ENCODE measurements at regions not wholly inside any gene's neighbourhood (a gene's known extent, or its start where the extent isn't known, plus 50 kb on each side); places are given as distances from the start of the nearest gene placed in this dataset.

- Histone ChIP-seq H3K27ac (ENCODE audit: control insufficient read depth, insufficient read depth, low read length) (no peak overlapping the region), H2AFZ (ENCODE audit: control insufficient read depth, low read length) (no peak overlapping the region), H4K20me1 (ENCODE audit: control insufficient read depth, extremely low read depth, insufficient read depth, low read length) (no peaks in the 10 kb centered on the region), H3K79me2 (ENCODE audit: control insufficient read depth, insufficient read depth, low read length) (no peaks in the 10 kb centered on the region), H3K9ac (ENCODE audit: control insufficient read depth, extremely low read depth, insufficient read depth, low read length) (no peak overlapping the region), H3K4me3 (ENCODE audit: control insufficient read depth in 2 of 3, extremely low read depth in 1 of 3, insufficient read depth in 2 of 3, low read depth in 1 of 3, low read length in 3 of 3) (no peak overlapping the region), H3K9me3 (ENCODE audit: control insufficient read depth, low read depth, low read length) (no peaks in the 10 kb centered on the region), H3K27me3 (ENCODE audit: control insufficient read depth, extremely low read depth, insufficient read depth, low read length) (peaks cover 20% of the 10 kb centered on the region), H3K4me1 (ENCODE audit: control insufficient read depth, extremely low read depth, insufficient read depth, low read length) (peaks cover 23% of the 10 kb centered on the region), H3K9me1 (ENCODE audit: control insufficient read depth, extremely low read depth, insufficient read depth, low read length) (no peaks in the 10 kb centered on the region), H3K36me3 (ENCODE audit: control insufficient read depth in 2 of 2, extremely low read depth in 1 of 2, insufficient read depth in 2 of 2, low read length in 2 of 2) (no peaks in the 10 kb centered on the region), H3K4me2 (ENCODE audit: control insufficient read depth, extremely low read depth, insufficient read depth, low read depth, low read length) (no peak overlapping the region)
- TF ChIP-seq EZH2 (IDR thresholded peaks at IDR 0.05; ENCODE audit: low read length) (no peak), CTCF (optimal IDR thresholded peaks at IDR 0.05 in 1 of 3, IDR thresholded peaks at IDR 0.05 in 1 of 3, conservative IDR thresholded peaks at IDR 0.05 in 1 of 3; ENCODE audit: extremely low read depth in 1 of 3, insufficient read depth in 2 of 3, low read length in 3 of 3) (no peak)
- no peak for DNase-seq (ENCODE audit: low read depth, low spot score)
- dilution Hi-C loops (cut with MboI; ENCODE audit: extremely low pct_ligation_motif_present, low sequenced_read_pairs): no loop called here
- no peak for FAIRE-seq
Observed at GRCh38 chr3:10756546-10756945, 59.5 kb upstream of the SLC6A11 start.

GRCh38 chr3:10757021-10757820 lies 58.8 kb upstream of the SLC6A11 start:
- peak overlapping the region; percentile 90 for H3K27ac ChIP-seq (ENCODE audit: control insufficient read depth, insufficient read depth, low read length)
- H3K4me1 ChIP-seq (ENCODE audit: control insufficient read depth, extremely low read depth, insufficient read depth, low read length): peaks cover 23% of the 10 kb centered on the region
- no peaks in the 10 kb centered on the region for H3K79me2 ChIP-seq (ENCODE audit: control insufficient read depth, insufficient read depth, low read length)
- dilution Hi-C loops (cut with MboI; ENCODE audit: extremely low pct_ligation_motif_present, low sequenced_read_pairs): no loop called here
- peaks cover 16% of the 10 kb centered on the region for H3K27me3 ChIP-seq (ENCODE audit: control insufficient read depth, extremely low read depth, insufficient read depth, low read length)
- TF ChIP-seq CTCF (optimal IDR thresholded peaks at IDR 0.05 in 1 of 3, IDR thresholded peaks at IDR 0.05 in 1 of 3, conservative IDR thresholded peaks at IDR 0.05 in 1 of 3; ENCODE audit: extremely low read depth in 1 of 3, insufficient read depth in 2 of 3, low read length in 3 of 3): no peak
- TF ChIP-seq EZH2 (IDR thresholded peaks at IDR 0.05; ENCODE audit: low read length): no peak
- peak overlapping the region; percentile 52 for H3K9ac ChIP-seq (ENCODE audit: control insufficient read depth, extremely low read depth, insufficient read depth, low read length)
- no peaks in the 10 kb centered on the region for H3K9me1 ChIP-seq (ENCODE audit: control insufficient read depth, extremely low read depth, insufficient read depth, low read length)
- H3K9me3 ChIP-seq (ENCODE audit: control insufficient read depth, low read depth, low read length): no peaks in the 10 kb centered on the region
- peak overlapping the region; percentile 62 for H3K4me2 ChIP-seq (ENCODE audit: control insufficient read depth, extremely low read depth, insufficient read depth, low read depth, low read length)
- no peaks in the 10 kb centered on the region for H4K20me1 ChIP-seq (ENCODE audit: control insufficient read depth, extremely low read depth, insufficient read depth, low read length)
- peak; percentile 99 for FAIRE-seq
- H3K4me3 ChIP-seq (ENCODE audit: control insufficient read depth in 2 of 3, extremely low read depth in 1 of 3, insufficient read depth in 2 of 3, low read depth in 1 of 3, low read length in 3 of 3): no peak overlapping the region
- peak; percentile 86 for DNase-seq (ENCODE audit: low read depth, low spot score)
- H3K36me3 ChIP-seq (ENCODE audit: control insufficient read depth in 2 of 2, extremely low read depth in 1 of 2, insufficient read depth in 2 of 2, low read length in 2 of 2): no peaks in the 10 kb centered on the region
- no peak overlapping the region for H2AFZ ChIP-seq (ENCODE audit: control insufficient read depth, low read length)

Data from keratinocyte (primary cell).